ENCODE measurements at regions not wholly inside any gene's neighbourhood (a gene's known extent, or its start where the extent isn't known, plus 50 kb on each side); places are given as distances from the start of the nearest gene placed in this dataset.

- no peak for TF ChIP-seq CTCF (IDR thresholded peaks at IDR 0.05)
- H3K9me3 ChIP-seq = no peaks in the 10 kb centered on the region
- H3K4me1 ChIP-seq = peaks cover 10 to 60% (median 51%) of the 10 kb centered on the region in 4 donors
- DNase-seq = peak in 1 of 2 donors; percentile 65
- H3K36me3 ChIP-seq = peaks cover 0 to 49% (median 15%) of the 10 kb centered on the region in 3 donors
- H3K27ac ChIP-seq = peak overlapping the region; percentile 80 to 94
- intact Hi-C loops (cut with DNase I; ENCODE audit: low total_unique reads) = loop anchor here (5.0 kb wide), 2 partner anchors 74 to 111 kb away; partner anchors contain the start of gene NCOR2
- no peaks in the 10 kb centered on the region for H3K27me3 ChIP-seq
- H3K4me3 ChIP-seq = no peak overlapping the region
Observed at GRCh38 chr12:124456133-124456651, 111.2 kb downstream of the NCOR2 start.

- intact Hi-C loops (cut with DNase I; ENCODE audit: low total_unique reads) = loop anchor here (5.0 kb wide), 2 partner anchors 73 to 112 kb away; partner anchors contain the start of gene NCOR2
- DNase-seq = no peak
- Histone ChIP-seq H3K4me1 (peaks cover 10 to 60% (median 51%) of the 10 kb centered on the region in 4 donors), H3K36me3 (peaks cover 0 to 49% (median 14%) of the 10 kb centered on the region in 3 donors), H3K27ac (peak overlapping the region; percentile 75 to 78), H3K4me3 (no peak overlapping the region), H3K27me3 (no peaks in the 10 kb centered on the region), H3K9me3 (no peaks in the 10 kb centered on the region)
- TF ChIP-seq CTCF (IDR thresholded peaks at IDR 0.05) = no peak
Observed at GRCh38 chr12:124455336-124455735, 112.1 kb downstream of the NCOR2 start.

- no peak for DNase-seq
- intact Hi-C loops (cut with DNase I; ENCODE audit: low total_unique reads) = loop anchor here (5.0 kb wide), 2 partner anchors 72 to 113 kb away; partner anchors contain the start of gene NCOR2
- Histone ChIP-seq H3K27me3 (no peaks in the 10 kb centered on the region), H3K36me3 (peaks cover 0 to 49% (median 8%) of the 10 kb centered on the region in 3 donors), H3K27ac (peak overlapping the region; percentile 75 to 78), H3K4me3 (no peak overlapping the region), H3K4me1 (peaks cover 10 to 60% (median 51%) of the 10 kb centered on the region in 4 donors), H3K9me3 (no peaks in the 10 kb centered on the region)
- TF ChIP-seq CTCF (IDR thresholded peaks at IDR 0.05) = no peak
Observed at GRCh38 chr12:124454735-124455134, 112.7 kb downstream of the NCOR2 start.

GRCh38 chr12:124454352-124454725, 113.1 kb downstream of the NCOR2 start:
- peak overlapping the region; percentile 75 to 78 for H3K27ac ChIP-seq
- peaks cover 0 to 49% (median 7%) of the 10 kb centered on the region in 3 donors for H3K36me3 ChIP-seq
- TF ChIP-seq CTCF (IDR thresholded peaks at IDR 0.05) = no peak
- no peak overlapping the region for H3K4me3 ChIP-seq
- no peak for DNase-seq
- no peaks in the 10 kb centered on the region for H3K9me3 ChIP-seq
- no peaks in the 10 kb centered on the region for H3K27me3 ChIP-seq
- intact Hi-C loops (cut with DNase I; ENCODE audit: low total_unique reads) = no loop called here
- H3K4me1 ChIP-seq = peaks cover 10 to 62% (median 51%) of the 10 kb centered on the region in 4 donors

GRCh38 chr12:124453419-124454351, 113.7 kb downstream of the NCOR2 start:
- H3K4me1 ChIP-seq = peaks cover 10 to 57% (median 49%) of the 10 kb centered on the region in 4 donors
- H3K27me3 ChIP-seq = no peaks in the 10 kb centered on the region
- H3K27ac ChIP-seq = peak overlapping the region; percentile 75 to 78
- no peak for TF ChIP-seq CTCF (IDR thresholded peaks at IDR 0.05)
- H3K4me3 ChIP-seq = no peak overlapping the region
- intact Hi-C loops (cut with DNase I; ENCODE audit: low total_unique reads) = no loop called here
- DNase-seq = peak; percentile 90 to 97
- H3K9me3 ChIP-seq = no peaks in the 10 kb centered on the region
- H3K36me3 ChIP-seq = peaks cover 0 to 51% (median 9%) of the 10 kb centered on the region in 3 donors

Data from tibial artery (tissue), 4 donors.